SHP77 (cell line): ENCODE measurements at regions not wholly inside any gene's neighbourhood (a gene's known extent, or its start where the extent isn't known, plus 50 kb on each side); places are given as distances from the start of the nearest gene placed in this dataset.
"Not testable (repeated sequence)": the region's sequence is repeated elsewhere in the genome, so short reads cannot be mapped to it uniquely, and the experiment has no call there.

Source experiments
- DNase-seq, 2 experiments: peaks; one replicate each; lab custom pipeline; 2025; lab: John Stamatoyannopoulos, UW

DNA sequence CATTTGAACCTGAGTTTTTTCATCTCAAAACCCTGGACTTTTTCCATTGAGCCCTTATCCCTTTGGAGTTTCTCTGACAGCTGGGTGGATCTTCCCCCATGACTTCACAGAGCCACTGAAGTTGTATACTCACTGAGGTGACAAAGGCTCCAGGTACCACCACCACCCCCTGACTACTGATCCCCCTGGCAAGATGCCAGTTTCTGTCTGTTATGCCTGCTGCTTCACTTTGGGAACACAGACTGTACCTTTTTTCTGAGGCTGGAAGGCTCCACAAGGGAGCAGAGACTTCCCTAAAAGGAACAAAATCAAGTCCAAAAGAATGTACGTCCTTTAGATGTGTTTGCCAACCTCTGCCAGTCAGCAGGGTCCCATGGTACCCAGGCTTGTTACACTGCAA, 160.3 kb upstream of the JADE1 start:
- DNase-seq: no peak

DNA sequence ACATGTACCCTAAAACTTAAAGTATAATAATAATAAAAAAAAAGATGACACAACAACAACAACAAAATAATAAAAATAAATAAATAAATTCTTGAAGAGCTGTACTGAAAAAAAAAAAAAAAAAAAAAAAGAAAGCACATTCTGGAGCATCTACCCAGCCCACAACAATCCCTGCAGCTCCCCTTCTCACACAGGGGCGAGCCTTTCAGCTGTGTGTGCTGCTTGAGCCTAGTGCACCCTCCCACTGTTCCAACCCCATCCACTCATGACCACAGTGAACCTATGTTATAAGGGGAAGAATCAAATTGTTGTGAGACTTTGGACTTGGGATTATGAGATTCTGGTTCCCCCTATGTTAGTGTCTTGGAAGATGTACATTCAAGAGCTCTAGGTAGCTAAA, 161.5 kb upstream of the JADE1 start:
- no peak for DNase-seq

DNA sequence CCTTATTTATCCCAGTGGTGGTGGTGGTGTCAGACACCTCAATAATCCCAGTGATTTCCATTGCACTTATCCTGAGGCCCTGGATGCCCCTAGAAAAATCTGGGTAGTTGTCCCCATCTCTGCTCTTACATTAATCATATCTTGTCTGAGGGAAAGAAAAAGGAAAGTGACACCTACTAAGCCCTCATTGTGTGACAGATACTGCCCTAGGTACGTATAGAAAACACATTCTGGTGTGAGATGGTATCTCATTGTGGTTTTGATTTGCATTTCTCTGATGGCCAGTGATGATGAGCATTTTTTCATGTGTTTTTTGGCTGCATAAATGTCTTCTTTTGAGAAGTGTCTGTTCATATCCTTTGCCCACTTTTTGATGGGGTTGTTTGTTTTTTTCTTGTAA, 162.6 kb upstream of the JADE1 start:
- DNase-seq: not testable (repeated sequence)

DNA sequence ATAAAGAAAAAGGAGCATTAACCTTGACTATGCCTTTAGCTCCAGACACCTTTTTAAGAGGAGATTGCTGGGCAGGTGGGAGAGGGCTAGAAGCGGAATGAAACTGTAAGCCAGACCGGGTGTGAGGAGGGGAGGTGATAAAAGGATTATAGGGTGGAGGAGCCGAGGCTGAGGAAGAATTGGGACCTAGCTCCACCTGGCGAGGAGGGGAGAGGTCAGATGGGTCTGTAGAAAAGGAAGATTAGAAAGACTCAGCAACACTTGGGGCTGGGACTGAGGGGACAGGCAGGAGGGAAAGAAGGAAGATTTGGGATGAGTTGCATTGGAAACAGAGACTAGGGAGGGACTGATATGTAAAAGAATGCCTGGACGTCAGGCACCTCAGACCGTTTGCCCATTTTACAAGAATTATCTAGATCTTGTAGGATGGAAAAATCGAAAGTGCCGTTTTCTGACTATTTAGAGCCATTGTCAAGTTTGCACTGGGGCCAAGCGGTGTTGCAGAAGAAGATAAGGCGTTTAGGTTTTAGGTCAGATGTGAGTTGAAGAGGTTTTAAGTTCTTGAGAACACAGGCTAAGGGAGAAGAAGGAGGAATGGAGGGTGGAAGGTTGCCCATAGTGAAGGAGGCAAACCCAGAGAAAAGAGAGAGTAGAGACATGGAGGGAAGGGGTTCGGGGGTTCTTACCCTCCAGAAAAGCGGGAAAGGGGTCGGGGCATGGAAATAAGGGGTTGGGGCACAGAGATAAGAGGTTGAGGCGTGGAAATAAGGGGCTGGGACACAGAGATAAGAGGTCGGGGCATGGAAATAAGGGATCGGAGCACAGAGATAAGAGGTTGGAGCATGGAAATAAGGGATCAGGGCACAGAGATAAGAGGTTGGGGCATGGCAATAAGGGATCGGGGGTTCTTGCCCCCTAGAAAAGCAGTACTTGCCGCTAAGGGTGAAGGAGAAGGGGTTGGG, 164.5 kb upstream of the JADE1 start:
- not testable (repeated sequence) for DNase-seq

- not testable (repeated sequence) for DNase-seq
These were observed 165.4 kb upstream of the JADE1 start for GRCh38 chr4:128644107-128644506.

GRCh38 chr4:128641566-128641965, 167.9 kb upstream of the JADE1 start:
- not testable (repeated sequence) for DNase-seq

- DNase-seq: peak in 1 of 2 experiments; percentile 2
These were observed 169.8 kb upstream of the JADE1 start for GRCh38 chr4:128639541-128640270.

DNA sequence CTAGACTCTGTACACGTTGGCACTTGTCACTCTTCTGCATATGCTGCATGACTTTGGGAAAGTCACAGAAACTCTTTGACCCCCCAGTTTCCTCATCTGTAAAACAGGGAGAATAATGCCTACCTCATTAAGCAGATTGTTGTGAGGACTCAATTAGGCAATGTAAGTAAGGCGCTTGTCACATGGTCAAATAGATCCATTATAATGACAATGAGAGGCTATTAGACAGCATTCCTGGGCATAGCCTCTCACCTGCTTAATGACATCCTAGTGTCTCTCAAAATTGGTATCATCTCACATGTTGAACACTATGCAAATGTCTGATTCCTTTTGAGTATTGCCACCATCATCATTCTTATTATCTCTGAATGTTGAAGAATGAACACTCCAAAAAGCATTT, 172.6 kb upstream of the JADE1 start:
- no peak for DNase-seq

DNA sequence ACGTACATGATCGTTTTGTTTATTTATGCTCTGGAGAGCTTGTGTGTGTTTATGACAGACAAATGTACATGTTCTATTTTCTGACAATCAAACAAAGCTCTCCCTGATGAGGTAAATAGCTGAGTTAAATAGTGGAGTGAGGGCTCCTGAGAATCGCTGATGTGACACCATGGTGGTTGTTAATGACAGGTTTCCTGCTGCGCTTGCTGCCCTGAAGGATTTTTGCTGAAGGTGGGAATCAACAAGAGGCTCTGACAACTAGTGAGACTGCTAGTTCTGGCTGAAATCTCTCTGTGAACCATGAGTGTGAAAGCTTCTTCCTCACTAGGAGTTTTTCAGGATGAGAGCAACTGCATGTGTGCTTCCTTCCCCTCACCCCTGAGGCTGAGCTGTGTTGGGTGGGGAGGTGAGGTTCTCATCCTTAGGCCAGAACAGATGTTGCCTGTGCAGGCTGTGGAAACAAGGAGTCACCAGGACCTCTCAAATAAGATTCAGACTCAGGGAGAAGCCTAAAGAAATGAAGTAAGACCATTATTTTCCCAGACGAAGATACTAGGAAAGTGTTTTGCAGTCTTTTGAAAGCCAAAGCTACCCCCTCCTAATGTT, 173.4 kb upstream of the JADE1 start:
- DNase-seq: peak in 1 of 2 experiments; percentile 11

DNA sequence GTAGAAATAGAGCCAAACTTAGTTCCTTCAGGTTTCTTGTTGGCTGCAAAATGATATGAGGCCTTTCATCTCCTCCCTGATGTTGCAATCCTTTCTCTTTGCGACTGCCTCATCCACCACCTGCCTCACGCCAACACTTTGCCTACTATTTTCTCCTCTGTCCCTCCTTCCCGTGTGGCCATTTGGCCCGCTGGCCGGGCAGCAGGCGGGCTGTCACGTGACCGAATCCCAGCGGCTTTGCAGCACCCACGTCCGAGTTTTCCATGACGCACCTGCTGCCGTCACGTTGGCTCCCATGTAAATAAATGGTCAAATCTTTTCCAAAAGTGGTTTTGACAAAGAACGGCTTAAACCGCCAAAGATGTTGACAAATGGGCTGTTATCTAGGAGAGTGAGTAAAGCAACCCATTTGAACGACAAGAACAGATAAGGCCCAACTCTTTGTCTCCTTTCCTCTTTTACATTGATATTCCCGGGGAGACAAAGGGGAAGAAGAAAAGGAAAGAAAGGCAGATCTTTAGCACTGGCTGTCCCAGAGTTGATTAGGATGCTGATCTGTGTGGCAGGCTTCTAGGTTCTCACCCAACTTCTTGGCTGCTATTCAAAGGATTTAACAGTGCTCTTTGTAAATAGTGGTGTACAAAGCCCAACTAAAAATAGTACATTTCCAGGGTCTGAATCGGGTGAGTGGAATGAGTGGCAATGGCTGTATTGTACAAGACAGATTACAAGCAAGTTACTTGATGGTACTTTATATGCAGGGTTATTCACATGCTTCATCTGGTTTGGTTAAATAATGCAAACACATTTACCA, 174.2 kb upstream of the JADE1 start:
- DNase-seq: peak; percentile 80 to 89

DNA sequence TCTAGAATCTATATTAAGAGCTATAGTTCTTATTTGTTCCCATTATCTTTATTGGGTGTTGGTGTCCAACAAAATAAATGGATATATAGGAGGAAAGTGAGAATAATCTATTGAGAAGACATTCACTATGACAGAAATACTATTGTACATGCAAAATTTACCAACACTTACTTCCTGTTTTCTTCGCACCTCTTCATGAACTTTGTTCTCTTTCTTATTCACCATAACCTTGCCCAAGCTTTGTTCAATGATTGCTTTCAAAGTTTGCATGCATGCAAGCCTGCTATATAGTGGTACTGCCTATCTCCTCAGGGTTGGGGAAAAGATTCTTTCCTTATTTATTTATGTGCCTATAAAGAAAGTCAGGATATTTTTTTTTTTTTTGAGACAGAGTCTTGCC, 176.4 kb upstream of the JADE1 start:
- no peak for DNase-seq

DNA sequence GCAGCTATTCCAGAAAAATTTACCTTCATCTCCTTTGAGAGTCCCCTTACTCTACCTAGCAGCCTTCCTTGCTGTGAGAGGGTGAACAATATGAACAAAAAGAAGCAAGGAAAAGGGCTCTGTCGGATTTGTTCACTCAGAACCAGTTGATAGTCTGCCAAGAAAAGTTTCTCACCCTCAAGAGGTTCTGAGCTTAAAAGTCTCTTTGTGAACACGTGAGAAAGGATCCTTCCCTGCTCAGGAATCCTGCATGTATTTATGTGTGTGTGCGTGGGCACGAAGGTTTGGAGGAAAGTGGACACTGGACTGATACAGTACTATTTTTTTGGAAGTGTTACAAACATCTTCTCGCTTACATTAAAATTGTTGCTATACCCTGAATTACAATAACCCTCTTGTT, 178.6 kb upstream of the JADE1 start:
- no peak for DNase-seq

GRCh38 chr4:128623508-128624215, 185.8 kb upstream of the JADE1 start:
- no peak for DNase-seq

GRCh38 chr4:128620279-128620965, 189.1 kb upstream of the JADE1 start:
- not testable (repeated sequence) for DNase-seq

DNA sequence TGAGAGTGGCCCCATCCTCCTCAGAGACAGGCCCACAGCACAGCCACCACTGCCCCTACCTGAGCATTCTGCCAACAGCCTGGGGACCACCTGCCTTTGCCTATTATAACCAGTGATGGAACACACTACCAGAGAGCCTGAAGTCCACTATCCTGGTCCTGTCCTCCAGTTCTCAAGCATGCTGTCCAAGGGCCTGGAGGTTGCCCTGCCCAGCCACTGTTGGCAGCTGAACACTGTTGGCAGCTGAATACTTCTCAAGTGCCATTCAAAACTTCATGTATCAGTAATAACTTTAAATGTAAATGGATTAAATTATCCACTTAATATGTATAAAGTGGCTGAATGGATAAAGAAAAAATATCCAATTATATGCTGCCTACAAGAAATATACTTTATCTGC, 194.3 kb upstream of the JADE1 start:
- no peak for DNase-seq

GRCh38 chr4:128608006-128608405, 201.5 kb upstream of the JADE1 start:
- DNase-seq: no peak

GRCh38 chr4:128606173-128606572, 203.3 kb upstream of the JADE1 start:
- no peak for DNase-seq

DNA sequence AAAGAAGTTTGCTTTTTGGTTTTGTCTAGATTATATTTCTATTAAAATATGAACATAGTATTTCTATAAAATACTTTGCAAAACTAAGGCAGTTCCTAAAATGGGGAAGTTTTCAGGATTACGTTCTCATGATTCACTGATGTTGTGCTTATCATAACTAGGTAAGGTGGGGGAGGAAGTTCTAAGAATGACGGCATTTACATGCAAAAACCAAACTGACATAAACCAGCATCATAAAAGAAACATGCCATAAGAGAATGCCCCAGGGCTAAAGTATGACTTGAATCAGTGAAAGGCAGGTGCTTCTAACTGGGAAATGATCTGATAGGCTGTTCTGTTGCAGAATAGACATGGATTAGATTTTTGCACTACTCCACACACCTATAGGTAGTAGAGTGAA, 204.7 kb upstream of the JADE1 start:
- no peak for DNase-seq

- DNase-seq: no peak
These were observed 205.3 kb upstream of the JADE1 start for GRCh38 chr4:128604204-128604603.

- DNase-seq: no peak
These were observed 206.4 kb upstream of the JADE1 start for GRCh38 chr4:128603081-128603480.
